ENCODE measurements at regions not wholly inside any gene's neighbourhood (a gene's known extent, or its start where the extent isn't known, plus 50 kb on each side); places are given as distances from the start of the nearest gene placed in this dataset.

DNA sequence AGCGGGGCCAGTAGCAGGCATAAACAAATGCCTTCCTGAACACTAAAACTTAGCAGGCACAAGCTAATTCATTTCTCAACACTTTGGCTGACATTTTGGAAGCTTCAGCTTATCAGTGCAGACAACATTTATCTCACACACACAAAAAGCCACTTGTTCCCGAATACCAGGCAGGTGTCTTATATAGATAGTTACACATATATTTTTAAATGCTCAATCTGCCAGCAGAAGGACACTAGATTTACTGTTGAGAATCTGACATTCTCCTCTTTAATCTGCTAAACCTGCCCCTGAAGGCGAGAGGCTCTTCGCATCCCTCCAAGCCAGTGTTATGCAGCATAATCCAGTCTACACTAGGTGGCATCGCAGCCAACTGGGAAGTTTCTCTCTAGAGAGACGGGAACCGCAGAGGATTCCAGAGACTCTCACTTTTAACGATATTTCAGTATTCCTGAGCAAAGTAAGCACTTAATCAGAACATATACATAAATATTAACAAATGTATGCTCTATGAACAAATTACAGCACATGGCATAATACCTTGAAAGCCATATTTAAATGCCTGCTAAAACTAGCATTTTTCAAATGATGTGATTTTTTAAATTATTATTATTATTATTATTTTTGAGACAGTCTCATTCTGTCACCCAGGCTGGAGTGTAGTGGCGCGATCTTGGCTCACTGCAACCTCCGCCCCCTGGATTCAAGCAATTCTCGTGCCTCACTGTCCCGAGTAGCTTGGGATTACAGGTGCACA, 90.2 kb upstream of the SCG2 start:
- TF ChIP-seq POLR2AphosphoS5 (IDR thresholded peaks at IDR 0.05) (no peak), EZH2 (IDR thresholded peaks at IDR 0.05; ENCODE audit: borderline replicate concordance, insufficient read depth, low read length, poor library complexity, severe bottlenecking) (no peak), EP300 (conservative IDR thresholded peaks at IDR 0.05; ENCODE audit: poor library complexity, severe bottlenecking) (no peak), SMC3 (conservative IDR thresholded peaks at IDR 0.05; ENCODE audit: poor library complexity) (no peak), TAF1 (IDR thresholded peaks at IDR 0.05; ENCODE audit: low read depth) (no peak)
- TF ChIP-seq, protein P1, sequence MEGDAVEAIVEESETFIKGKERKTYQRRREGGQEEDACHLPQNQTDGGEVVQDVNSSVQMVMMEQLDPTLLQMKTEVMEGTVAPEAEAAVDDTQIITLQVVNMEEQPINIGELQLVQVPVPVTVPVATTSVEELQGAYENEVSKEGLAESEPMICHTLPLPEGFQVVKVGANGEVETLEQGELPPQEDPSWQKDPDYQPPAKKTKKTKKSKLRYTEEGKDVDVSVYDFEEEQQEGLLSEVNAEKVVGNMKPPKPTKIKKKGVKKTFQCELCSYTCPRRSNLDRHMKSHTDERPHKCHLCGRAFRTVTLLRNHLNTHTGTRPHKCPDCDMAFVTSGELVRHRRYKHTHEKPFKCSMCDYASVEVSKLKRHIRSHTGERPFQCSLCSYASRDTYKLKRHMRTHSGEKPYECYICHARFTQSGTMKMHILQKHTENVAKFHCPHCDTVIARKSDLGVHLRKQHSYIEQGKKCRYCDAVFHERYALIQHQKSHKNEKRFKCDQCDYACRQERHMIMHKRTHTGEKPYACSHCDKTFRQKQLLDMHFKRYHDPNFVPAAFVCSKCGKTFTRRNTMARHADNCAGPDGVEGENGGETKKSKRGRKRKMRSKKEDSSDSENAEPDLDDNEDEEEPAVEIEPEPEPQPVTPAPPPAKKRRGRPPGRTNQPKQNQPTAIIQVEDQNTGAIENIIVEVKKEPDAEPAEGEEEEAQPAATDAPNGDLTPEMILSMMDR (IDR thresholded peaks at IDR 0.05; ENCODE audit: poor library complexity, severe bottlenecking), result peak; percentile 36
- TF ChIP-seq, protein P2, sequence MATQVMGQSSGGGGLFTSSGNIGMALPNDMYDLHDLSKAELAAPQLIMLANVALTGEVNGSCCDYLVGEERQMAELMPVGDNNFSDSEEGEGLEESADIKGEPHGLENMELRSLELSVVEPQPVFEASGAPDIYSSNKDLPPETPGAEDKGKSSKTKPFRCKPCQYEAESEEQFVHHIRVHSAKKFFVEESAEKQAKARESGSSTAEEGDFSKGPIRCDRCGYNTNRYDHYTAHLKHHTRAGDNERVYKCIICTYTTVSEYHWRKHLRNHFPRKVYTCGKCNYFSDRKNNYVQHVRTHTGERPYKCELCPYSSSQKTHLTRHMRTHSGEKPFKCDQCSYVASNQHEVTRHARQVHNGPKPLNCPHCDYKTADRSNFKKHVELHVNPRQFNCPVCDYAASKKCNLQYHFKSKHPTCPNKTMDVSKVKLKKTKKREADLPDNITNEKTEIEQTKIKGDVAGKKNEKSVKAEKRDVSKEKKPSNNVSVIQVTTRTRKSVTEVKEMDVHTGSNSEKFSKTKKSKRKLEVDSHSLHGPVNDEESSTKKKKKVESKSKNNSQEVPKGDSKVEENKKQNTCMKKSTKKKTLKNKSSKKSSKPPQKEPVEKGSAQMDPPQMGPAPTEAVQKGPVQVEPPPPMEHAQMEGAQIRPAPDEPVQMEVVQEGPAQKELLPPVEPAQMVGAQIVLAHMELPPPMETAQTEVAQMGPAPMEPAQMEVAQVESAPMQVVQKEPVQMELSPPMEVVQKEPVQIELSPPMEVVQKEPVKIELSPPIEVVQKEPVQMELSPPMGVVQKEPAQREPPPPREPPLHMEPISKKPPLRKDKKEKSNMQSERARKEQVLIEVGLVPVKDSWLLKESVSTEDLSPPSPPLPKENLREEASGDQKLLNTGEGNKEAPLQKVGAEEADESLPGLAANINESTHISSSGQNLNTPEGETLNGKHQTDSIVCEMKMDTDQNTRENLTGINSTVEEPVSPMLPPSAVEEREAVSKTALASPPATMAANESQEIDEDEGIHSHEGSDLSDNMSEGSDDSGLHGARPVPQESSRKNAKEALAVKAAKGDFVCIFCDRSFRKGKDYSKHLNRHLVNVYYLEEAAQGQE (IDR thresholded peaks at IDR 0.05; ENCODE audit: borderline replicate concordance), result no peak

All from neural cell (in vitro differentiated cells).